Keratinocyte (primary cell): ENCODE measurements at regions not wholly inside any gene's neighbourhood (a gene's known extent, or its start where the extent isn't known, plus 50 kb on each side); places are given as distances from the start of the nearest gene placed in this dataset.

Experiments used
- DNase-seq: peaks from one replicate; pipeline ENCODE4 v3.0.0-alpha.2; 2011; ENCODE audit warnings: low read depth, missing footprints, low spot score
- FAIRE-seq: peaks from 2 replicates; lab custom pipeline; 2011; peaks lifted over from hg19 to GRCh38; lab: Jason Lieb, UNC
- H2AFZ ChIP-seq: 2 replicates; pipeline ENCODE4 v1.6.0; 2012; ENCODE audit warnings: low read length, control low read depth, inconsistent platforms; ENCODE audit not compliant: control insufficient read depth
- H3K27ac ChIP-seq: 2 replicates; pipeline ENCODE4 v1.5.1; 2011; ENCODE audit warnings: low read length; ENCODE audit not compliant: control insufficient read depth, insufficient read depth
- H3K27me3 ChIP-seq: 3 replicates; pipeline ENCODE4 v1.6.0; 2011; ENCODE audit warnings: low read length; ENCODE audit not compliant: control insufficient read depth, insufficient read depth; ENCODE audit errors: extremely low read depth
- H3K36me3 ChIP-seq, 2 experiments: 2 replicates in 1 of 2; 3 replicates in 1 of 2; pipeline ENCODE4 v1.5.1; 2011; ENCODE audit warnings: low read length in 2 of 2, mild to moderate bottlenecking in 1 of 2; ENCODE audit not compliant: control insufficient read depth in 2 of 2, insufficient read depth in 2 of 2; ENCODE audit errors: extremely low read depth in 1 of 2
- H3K4me1 ChIP-seq: 3 replicates; pipeline ENCODE4 v1.5.1; 2011; ENCODE audit warnings: low read length; ENCODE audit not compliant: control insufficient read depth, insufficient read depth; ENCODE audit errors: extremely low read depth
- H3K4me2 ChIP-seq: 3 replicates; pipeline ENCODE4 v1.6.0; 2011; ENCODE audit warnings: low read depth, low read length; ENCODE audit not compliant: control insufficient read depth, insufficient read depth; ENCODE audit errors: extremely low read depth
- H3K4me3 ChIP-seq, 3 experiments: fragments of 200-600 bp in 1 of 3; sonication (generic) in 1 of 3; 2 replicates in 2 of 3; 3 replicates in 1 of 3; pipeline ENCODE4 v1.5.1; 2011 to 2016; ENCODE audit warnings: low read length in 3 of 3, mild to moderate bottlenecking in 3 of 3, control low read depth in 2 of 3, inconsistent platforms in 1 of 3, low read depth in 1 of 3, mixed read lengths in 1 of 3, mixed run types in 1 of 3, moderate library complexity in 1 of 3; ENCODE audit not compliant: control insufficient read depth in 2 of 3, insufficient read depth in 2 of 3; ENCODE audit errors: extremely low read depth in 1 of 3
- H3K79me2 ChIP-seq: 2 replicates; pipeline ENCODE4 v1.6.0; 2012; ENCODE audit warnings: low read length; ENCODE audit not compliant: control insufficient read depth, insufficient read depth
- H3K9ac ChIP-seq: 3 replicates; pipeline ENCODE4 v1.6.0; 2011; ENCODE audit warnings: low read length; ENCODE audit not compliant: control insufficient read depth, insufficient read depth; ENCODE audit errors: extremely low read depth
- H3K9me1 ChIP-seq: 3 replicates; pipeline ENCODE4 v1.6.0; 2011; ENCODE audit warnings: low read length; ENCODE audit not compliant: control insufficient read depth, insufficient read depth; ENCODE audit errors: extremely low read depth
- H3K9me3 ChIP-seq: 2 replicates; pipeline ENCODE4 v1.5.1; 2012; ENCODE audit warnings: low read depth, low read length; ENCODE audit not compliant: control insufficient read depth
- H4K20me1 ChIP-seq: 3 replicates; pipeline ENCODE4 v1.6.0; 2011; ENCODE audit warnings: low read length; ENCODE audit not compliant: control insufficient read depth, insufficient read depth; ENCODE audit errors: extremely low read depth
- EZH2 ChIP-seq: IDR thresholded peaks from one replicate; pipeline ENCODE4 v1.6.1; 2012; ENCODE audit warnings: inconsistent platforms, mild to moderate bottlenecking, low read length, moderate library complexity
- dilution Hi-C: fragments of 300-500 bp; cut with MboI; formaldehyde crosslinking; loops from one replicate; pipeline ENCODE4 v1.7.0; 2020; ENCODE audit warnings: low sequenced_read_pairs; ENCODE audit not compliant: extremely low pct_ligation_motif_present
- TF ChIP-seq, protein P1 (sequence below), 3 experiments: IDR thresholded peaks in 1 of 3; conservative IDR thresholded peaks in 1 of 3; optimal IDR thresholded peaks in 1 of 3; 2 replicates in 2 of 3; 3 replicates in 1 of 3; pipeline versions ENCODE3 to v1.5.1; 2011; ENCODE audit warnings: low read length in 3 of 3, mild to moderate bottlenecking in 3 of 3, moderate library complexity in 2 of 3, control low read depth in 1 of 3, inconsistent platforms in 1 of 3; ENCODE audit not compliant: insufficient read depth in 2 of 3; ENCODE audit errors: extremely low read depth in 1 of 3

- H3K27ac ChIP-seq: no peak overlapping the region
- H3K9me1 ChIP-seq: no peaks in the 10 kb centered on the region
- no peak overlapping the region for H2AFZ ChIP-seq
- H3K36me3 ChIP-seq: peaks cover 0 to 2% of the 10 kb centered on the region in 2 experiments
- no peaks in the 10 kb centered on the region for H3K4me1 ChIP-seq
- no peak overlapping the region for H3K4me3 ChIP-seq
- no peaks in the 10 kb centered on the region for H4K20me1 ChIP-seq
- DNase-seq (no peak), FAIRE-seq (no peak)
- no peak for TF ChIP-seq EZH2
- TF ChIP-seq, protein P1, sequence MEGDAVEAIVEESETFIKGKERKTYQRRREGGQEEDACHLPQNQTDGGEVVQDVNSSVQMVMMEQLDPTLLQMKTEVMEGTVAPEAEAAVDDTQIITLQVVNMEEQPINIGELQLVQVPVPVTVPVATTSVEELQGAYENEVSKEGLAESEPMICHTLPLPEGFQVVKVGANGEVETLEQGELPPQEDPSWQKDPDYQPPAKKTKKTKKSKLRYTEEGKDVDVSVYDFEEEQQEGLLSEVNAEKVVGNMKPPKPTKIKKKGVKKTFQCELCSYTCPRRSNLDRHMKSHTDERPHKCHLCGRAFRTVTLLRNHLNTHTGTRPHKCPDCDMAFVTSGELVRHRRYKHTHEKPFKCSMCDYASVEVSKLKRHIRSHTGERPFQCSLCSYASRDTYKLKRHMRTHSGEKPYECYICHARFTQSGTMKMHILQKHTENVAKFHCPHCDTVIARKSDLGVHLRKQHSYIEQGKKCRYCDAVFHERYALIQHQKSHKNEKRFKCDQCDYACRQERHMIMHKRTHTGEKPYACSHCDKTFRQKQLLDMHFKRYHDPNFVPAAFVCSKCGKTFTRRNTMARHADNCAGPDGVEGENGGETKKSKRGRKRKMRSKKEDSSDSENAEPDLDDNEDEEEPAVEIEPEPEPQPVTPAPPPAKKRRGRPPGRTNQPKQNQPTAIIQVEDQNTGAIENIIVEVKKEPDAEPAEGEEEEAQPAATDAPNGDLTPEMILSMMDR (optimal IDR thresholded peaks at IDR 0.05 in 1 of 3, IDR thresholded peaks at IDR 0.05 in 1 of 3, conservative IDR thresholded peaks at IDR 0.05 in 1 of 3; ENCODE audit: extremely low read depth in 1 of 3, insufficient read depth in 2 of 3, low read length in 3 of 3): no peak
- no peaks in the 10 kb centered on the region for H3K9me3 ChIP-seq
- H3K4me2 ChIP-seq: no peak overlapping the region
- no peaks in the 10 kb centered on the region for H3K79me2 ChIP-seq
- dilution Hi-C loops: no loop called here
- H3K27me3 ChIP-seq: no peaks in the 10 kb centered on the region
- H3K9ac ChIP-seq: no peak overlapping the region
Measured at GRCh38 chr2:150561076-150561475, 73.6 kb upstream of the RND3 start.

- no peak for TF ChIP-seq EZH2
- TF ChIP-seq, protein P1 (optimal IDR thresholded peaks at IDR 0.05 in 1 of 3, IDR thresholded peaks at IDR 0.05 in 1 of 3, conservative IDR thresholded peaks at IDR 0.05 in 1 of 3; ENCODE audit: extremely low read depth in 1 of 3, insufficient read depth in 2 of 3, low read length in 3 of 3): no peak
- dilution Hi-C loops: no loop called here
- Histone ChIP-seq H3K4me2 (no peak overlapping the region), H3K9me1 (no peaks in the 10 kb centered on the region), H2AFZ (no peak overlapping the region), H3K4me3 (no peak overlapping the region), H3K27ac (no peak overlapping the region), H3K36me3 (no peaks in the 10 kb centered on the region), H3K9me3 (no peaks in the 10 kb centered on the region), H3K79me2 (no peaks in the 10 kb centered on the region), H3K4me1 (peaks cover 9% of the 10 kb centered on the region), H3K27me3 (no peaks in the 10 kb centered on the region), H3K9ac (no peak overlapping the region), H4K20me1 (no peaks in the 10 kb centered on the region)
- DNase-seq (no peak), FAIRE-seq (no peak)
Measured at GRCh38 chr2:150557020-150557600, 69.6 kb upstream of the RND3 start.
